K562 (cell line): ENCODE measurements at regions not wholly inside any gene's neighbourhood (a gene's known extent, or its start where the extent isn't known, plus 50 kb on each side); places are given as distances from the start of the nearest gene placed in this dataset.

Experiments used
- THAP7 ChIP-seq: fragments of 250-450 bp; sonication (Bioruptor Pico); IDR thresholded peaks from 2 replicates; pipeline ENCODE4 v1.5.0; 2021
- ZBTB40 ChIP-seq, 2 experiments: fragments of 450-650 bp in 1 of 2; sonication (generic) in 1 of 2; formaldehyde crosslinking in 1 of 2; IDR thresholded peaks; 2 replicates each; pipeline versions ENCODE4 v1.7.1 to v1.9.0; 2016 to 2022; ENCODE audit warnings: inconsistent platforms in 1 of 2, mild to moderate bottlenecking in 1 of 2, missing genetic modification reagents in 1 of 2

- TF ChIP-seq THAP7 (CRISPR knock-in tag) (no peak), ZBTB40 (IDR thresholded peaks at IDR 0.05) (no peak), ZBTB40 (CRISPR knock-in tag; IDR thresholded peaks at IDR 0.05) (no peak)
Observed at GRCh38 chr10:8255301-8255700, 200.8 kb downstream of the GATA3 start.
